ENCODE measurements at regions not wholly inside any gene's neighbourhood (a gene's known extent, or its start where the extent isn't known, plus 50 kb on each side); places are given as distances from the start of the nearest gene placed in this dataset.

GRCh38 chr14:98758440-98758839 is 513.6 kb downstream of the BCL11B start:
- DNase-seq: no peak

GRCh38 chr14:98761993-98762392 is 510.0 kb downstream of the BCL11B start:
- DNase-seq: no peak

DNA sequence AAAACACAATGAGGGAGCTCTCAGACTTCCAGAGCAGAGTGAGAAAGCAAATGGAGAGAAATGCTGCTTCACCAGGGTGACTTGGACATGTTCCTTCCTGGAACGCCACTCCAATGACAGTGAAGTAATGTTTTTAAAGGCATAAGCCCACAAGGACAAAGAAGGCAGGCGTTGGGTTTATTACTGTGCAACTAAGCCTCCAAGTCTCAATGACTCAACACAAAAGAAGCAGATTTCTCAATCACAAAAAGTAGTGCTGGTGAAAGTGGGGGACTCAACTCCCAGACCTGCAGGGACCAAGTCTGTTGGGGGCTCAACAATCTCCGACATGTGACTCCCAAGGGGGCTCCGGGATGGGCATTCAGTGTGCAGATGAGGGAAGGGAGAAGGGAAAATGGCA is 505.2 kb downstream of the BCL11B start:
- DNase-seq: no peak

- DNase-seq: no peak
Observed at GRCh38 chr14:98769326-98769725, 502.7 kb downstream of the BCL11B start.

GRCh38 chr14:98770151-98770550 is 501.8 kb downstream of the BCL11B start:
- DNase-seq: no peak

- no peak for DNase-seq
Observed at GRCh38 chr14:98773814-98774213, 498.2 kb downstream of the BCL11B start.

DNA sequence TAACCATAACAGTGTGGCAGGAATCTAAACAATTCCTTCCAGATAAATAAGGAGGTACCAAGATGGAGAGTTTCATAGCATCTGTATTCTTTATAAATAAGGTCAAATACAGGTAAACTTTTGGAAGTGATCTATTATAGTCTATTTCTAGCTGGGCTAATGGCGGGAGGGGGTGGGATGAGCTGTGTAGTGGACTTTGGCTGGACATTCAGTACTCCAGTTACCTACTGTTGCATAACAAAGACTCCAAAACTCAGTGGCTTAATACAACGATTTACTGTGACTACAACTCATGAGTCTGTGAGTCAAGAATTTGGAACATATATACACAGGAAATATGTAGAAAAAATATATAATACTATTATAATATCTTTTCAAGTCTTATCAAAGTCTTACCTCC is 496.1 kb downstream of the BCL11B start:
- DNase-seq: no peak

DNA sequence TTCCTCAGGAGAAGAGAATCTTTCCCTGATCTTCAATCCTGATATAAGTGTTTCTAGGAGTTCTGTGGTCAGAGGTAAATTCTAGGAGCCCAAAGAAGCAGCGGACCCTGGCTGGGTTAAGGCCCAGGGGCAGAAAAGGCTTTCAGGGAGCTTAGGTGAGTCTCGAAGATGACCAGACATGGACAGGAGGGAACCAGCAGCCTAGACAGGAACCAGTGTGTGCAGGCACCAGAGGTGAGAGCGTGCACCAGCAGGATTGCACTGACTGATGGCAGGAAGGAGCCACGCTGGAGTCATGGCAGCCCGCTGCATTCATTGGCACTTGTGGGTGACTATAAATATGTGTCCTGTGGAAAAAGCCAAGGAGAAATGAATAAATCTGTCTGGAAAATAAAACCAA is 489.9 kb downstream of the BCL11B start:
- DNase-seq: no peak

DNA sequence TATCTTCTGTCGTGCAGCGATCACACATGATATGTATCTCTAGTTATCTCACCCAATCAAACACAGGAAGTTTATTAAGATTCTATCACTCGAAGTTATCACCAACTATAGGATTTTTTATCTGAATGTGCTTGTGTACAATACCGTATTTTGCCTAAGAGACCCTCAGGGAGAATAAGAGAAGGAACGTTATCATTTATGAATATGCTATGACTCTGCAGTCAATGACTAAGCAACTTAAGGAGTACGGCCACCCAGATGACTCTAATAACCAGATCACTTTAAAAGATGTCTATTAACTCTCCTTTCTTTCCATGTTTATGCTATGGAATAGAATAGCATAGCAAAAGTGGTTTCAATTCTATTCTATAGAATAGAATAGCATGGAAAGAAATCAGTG is 486.4 kb downstream of the BCL11B start:
- DNase-seq: no peak

DNA sequence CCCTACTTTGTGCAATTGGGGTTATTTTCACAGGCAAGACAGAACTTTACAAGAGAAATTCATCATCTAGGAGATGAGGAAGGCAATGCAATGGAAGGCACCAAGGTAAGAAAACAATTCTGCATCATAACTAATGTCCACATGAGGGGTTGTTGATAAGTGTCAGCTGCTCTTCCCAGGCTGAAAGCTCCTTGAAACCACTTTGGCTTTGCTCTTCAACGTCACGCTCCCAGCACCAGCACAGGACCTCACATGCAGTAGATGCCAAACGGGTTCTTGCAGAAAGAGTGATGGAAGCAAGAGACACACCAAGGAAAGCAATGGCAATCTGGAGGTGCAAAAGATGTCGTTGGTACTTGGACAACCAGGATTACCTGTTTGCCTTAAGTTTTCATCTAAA is 485.5 kb downstream of the BCL11B start:
- no peak for DNase-seq

- no peak for DNase-seq
Observed at GRCh38 chr14:98791661-98792060, 480.3 kb downstream of the BCL11B start.

GRCh38 chr14:98792171-98792570 is 479.8 kb downstream of the BCL11B start:
- DNase-seq: no peak

DNA sequence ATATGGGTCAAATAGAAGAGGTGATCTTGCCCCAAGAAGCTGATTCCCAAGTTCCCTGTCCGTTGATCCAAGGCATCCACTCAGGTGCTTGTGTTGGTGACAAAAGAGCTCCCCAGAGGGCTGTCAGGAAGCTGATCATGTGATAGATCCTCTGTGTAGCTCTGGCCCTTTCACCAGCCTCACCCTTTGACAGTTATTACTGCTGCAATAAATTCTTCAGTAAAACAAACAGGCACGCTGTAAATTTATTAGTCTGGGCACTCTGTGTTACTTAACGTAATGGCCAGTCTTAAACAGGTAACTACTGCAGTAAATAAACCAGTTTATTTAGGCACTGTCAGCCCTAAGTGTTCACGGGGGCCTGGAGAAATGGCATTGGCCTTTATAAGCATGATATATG is 473.9 kb downstream of the BCL11B start:
- no peak for DNase-seq

DNA sequence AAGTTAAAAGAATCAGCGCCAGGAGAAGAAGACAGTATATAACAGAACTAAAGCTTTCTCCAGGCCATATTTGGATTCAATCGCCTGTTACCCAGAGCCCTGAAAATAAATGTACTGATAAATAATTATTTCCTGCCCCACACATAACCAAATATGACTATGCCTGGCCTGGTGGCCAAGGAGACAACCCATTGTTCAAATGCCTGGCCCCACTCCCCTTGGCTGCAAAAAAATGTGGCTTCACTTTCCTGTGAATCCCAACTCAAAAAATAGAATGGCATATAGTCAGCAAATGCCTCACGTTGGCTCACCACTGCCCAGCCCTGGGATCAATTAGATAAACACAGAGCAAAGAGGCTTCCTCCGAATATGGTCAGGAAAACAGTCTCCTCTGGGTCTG is 472.1 kb downstream of the BCL11B start:
- DNase-seq: no peak

GRCh38 chr14:98802044-98802443 is 470.0 kb downstream of the BCL11B start:
- DNase-seq: no peak

DNA sequence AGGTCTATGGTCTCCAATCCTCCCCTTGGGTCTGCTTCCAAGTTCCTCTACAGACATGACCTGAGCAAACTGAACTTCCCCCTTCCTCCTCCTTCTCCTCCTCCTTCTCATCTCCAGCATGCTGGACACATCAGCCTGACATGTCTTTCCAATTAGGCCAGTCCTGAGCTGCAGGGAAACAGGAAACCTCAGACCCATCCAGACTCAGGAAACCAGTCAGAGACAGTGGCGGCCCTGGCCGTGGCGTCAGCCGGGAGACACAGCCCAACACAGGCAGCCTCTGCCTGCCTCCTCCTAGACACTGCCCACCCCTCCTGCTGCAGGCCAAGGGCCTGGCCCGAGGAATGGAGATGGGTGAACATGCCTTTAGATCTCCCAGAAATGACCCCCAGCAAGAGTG is 468.8 kb downstream of the BCL11B start:
- no peak for DNase-seq

DNA sequence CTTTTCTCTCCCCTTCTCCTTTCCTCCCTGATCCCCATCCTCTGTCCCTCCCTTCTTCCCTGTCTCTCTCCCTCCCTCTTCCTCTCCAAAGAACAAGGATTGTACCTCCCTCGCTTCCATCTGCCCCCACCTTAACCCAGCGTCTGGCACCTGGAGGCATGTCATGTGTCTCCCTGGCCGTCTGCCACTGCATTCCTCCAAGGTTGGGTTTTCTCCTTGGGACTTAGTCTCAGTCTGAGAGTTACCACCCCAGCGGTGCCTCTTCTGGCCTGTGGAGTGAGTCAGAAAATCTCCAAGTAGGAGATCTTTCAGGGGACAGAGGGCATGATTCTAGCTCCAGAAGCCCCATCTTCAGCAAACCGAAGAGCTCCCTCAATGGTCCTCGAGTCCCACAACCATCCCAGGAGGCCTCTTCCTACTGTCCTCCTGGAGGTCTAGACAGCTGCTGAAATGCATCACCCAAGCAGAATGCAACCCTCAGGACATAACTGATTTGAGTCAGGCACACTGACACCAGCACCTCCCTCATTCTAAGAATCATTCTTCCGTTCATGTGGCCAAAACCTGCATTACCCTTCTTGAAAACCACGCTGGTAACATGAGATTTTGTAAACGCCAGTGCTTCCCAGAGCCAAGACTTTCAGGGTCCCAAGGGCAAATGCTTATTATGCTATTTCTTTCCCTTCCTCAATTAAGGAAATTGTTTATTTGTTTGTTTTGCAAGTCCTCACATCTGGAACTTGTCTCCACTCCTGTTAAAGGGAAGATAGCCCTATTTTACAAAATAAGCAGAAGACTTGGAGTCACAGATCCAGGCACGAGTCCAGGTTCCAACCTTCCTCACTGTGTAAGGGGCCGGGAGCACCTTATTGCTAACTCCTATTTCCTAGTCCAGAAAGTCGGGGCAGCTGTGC is 463.2 kb downstream of the BCL11B start:
- no peak for DNase-seq

- no peak for DNase-seq
Observed at GRCh38 chr14:98816195-98816594, 455.8 kb downstream of the BCL11B start.

- DNase-seq: no peak
Observed at GRCh38 chr14:98816720-98817119, 455.3 kb downstream of the BCL11B start.

GRCh38 chr14:98819132-98819866 is 452.7 kb downstream of the BCL11B start:
- no peak for DNase-seq

DNA sequence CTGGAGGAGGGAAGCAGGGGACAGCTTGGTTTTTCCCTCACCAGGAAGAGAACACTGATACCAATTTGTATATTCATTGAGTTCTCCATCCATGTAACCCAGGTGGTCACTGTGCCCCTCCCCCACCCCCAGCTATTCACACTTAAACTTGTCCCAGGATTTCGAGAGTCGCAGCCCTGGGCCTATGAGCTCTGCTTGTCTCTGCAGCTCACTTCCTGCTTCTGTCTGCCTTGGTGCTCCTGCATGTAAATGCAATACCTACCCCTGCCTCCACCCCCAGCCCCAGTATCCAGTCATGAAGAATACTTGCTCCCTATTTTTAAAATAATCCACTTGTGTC is 452.2 kb downstream of the BCL11B start:
- no peak for DNase-seq

GRCh38 chr14:98822917-98823316 is 449.1 kb downstream of the BCL11B start:
- no peak for DNase-seq

GRCh38 chr14:98826618-98827017 is 445.4 kb downstream of the BCL11B start:
- no peak for DNase-seq

DNA sequence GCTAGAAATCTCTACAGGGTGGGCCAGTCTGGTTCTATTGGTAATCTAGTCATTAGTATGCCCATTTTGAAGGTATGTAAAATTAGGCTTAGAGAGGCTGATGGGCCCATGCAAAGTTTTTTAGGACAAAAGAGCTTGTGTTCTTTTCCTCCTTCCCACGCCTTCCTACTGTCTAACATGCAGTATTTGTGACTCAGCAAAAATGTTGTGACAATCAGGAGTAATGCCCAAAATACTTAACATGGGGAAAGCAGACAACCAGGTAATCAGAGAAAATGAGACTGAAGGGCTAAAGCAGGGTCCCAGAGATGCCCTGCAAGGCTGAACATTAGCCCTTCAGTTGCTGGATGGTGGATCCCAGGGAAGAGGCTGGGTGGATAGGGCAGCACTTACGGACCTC is 437.9 kb downstream of the BCL11B start:
- DNase-seq: no peak
